ENCODE measurements at regions not wholly inside any gene's neighbourhood (a gene's known extent, or its start where the extent isn't known, plus 50 kb on each side); places are given as distances from the start of the nearest gene placed in this dataset.

- TF ChIP-seq CTCF (IDR thresholded peaks at IDR 0.05), result no peak
- H3K27me3 ChIP-seq, result no peaks in the 10 kb centered on the region
- H3K4me1 ChIP-seq, result no peaks in the 10 kb centered on the region
- DNase-seq (ENCODE audit: low spot score in 2 of 2), result no peak
- no peaks in the 10 kb centered on the region for H3K36me3 ChIP-seq
- H3K9me3 ChIP-seq, result peaks cover 0 to 13% of the 10 kb centered on the region in 2 donors
- H3K4me3 ChIP-seq, result no peak overlapping the region
- H3K27ac ChIP-seq, result no peak overlapping the region
- intact Hi-C loops (cut with DNase I), result no loop called here
Observed at GRCh38 chr3:168152149-168152548, 56.4 kb upstream of the GOLIM4 start.
